HCT116 (cell line): ENCODE measurements at regions not wholly inside any gene's neighbourhood (a gene's known extent, or its start where the extent isn't known, plus 50 kb on each side); places are given as distances from the start of the nearest gene placed in this dataset.

ENCODE experiments used
- CBX3 ChIP-seq: IDR thresholded peaks from 2 replicates; pipeline ENCODE4 v1.6.1; 2012; ENCODE audit warnings: low read depth
- ELF1 ChIP-seq: IDR thresholded peaks from 2 replicates; pipeline ENCODE4 v1.6.1; 2012; ENCODE audit warnings: low read depth, borderline replicate concordance
- EZH2 ChIP-seq: fragments of 200-600 bp; sonication (generic); IDR thresholded peaks from 2 replicates; pipeline ENCODE4 v1.6.1; 2017; ENCODE audit warnings: antibody characterized with exemption, mixed run types
- EZH2phosphoT487 ChIP-seq: fragments of 200-600 bp; IDR thresholded peaks from 2 replicates; pipeline ENCODE4 v1.6.1; 2018; ENCODE audit warnings: antibody characterized with exemption, borderline replicate concordance
- POLR2A ChIP-seq: IDR thresholded peaks from 2 replicates; pipeline ENCODE4 v1.7.0; 2011; ENCODE audit warnings: borderline replicate concordance; ENCODE audit not compliant: insufficient read depth, insufficient read length; ENCODE audit errors: extremely low read depth
- POLR2AphosphoS5 ChIP-seq: IDR thresholded peaks from 2 replicates; pipeline ENCODE4 v1.6.1; 2011; ENCODE audit warnings: mild to moderate bottlenecking, low read depth, low read length, moderate library complexity
- RAD21 ChIP-seq: IDR thresholded peaks from 2 replicates; pipeline ENCODE4 v1.6.1; 2012; ENCODE audit warnings: low read depth, mild to moderate bottlenecking
- SRF ChIP-seq: IDR thresholded peaks from 2 replicates; pipeline ENCODE4 v1.6.1; 2012; ENCODE audit warnings: low read depth
- ZNF274 ChIP-seq: fragments of 200-500 bp; sonication (Bioruptor generic); IDR thresholded peaks from 2 replicates; pipeline ENCODE4 v1.6.1; 2014; ENCODE audit warnings: mild to moderate bottlenecking, low read depth, low read length, inconsistent platforms
- TF ChIP-seq, protein P1 (sequence below), 3 experiments: fragments of 200-600 bp in 1 of 3; sonication (generic) in 1 of 3; IDR thresholded peaks in 2 of 3; conservative IDR thresholded peaks in 1 of 3; 2 replicates each; pipeline ENCODE4 v1.5.1; 2012 to 2017; ENCODE audit warnings: low read depth in 2 of 3, low read length in 2 of 3, antibody characterized with exemption in 1 of 3, borderline replicate concordance in 1 of 3, control low read depth in 1 of 3, mild to moderate bottlenecking in 1 of 3, mixed read lengths in 1 of 3, mixed run types in 1 of 3, moderate library complexity in 1 of 3; ENCODE audit not compliant: insufficient read depth in 1 of 3
- TF ChIP-seq, protein P2 (sequence below): IDR thresholded peaks from 2 replicates; pipeline ENCODE4 v1.6.1; 2011; ENCODE audit warnings: mild to moderate bottlenecking, low read length, moderate library complexity; ENCODE audit not compliant: insufficient replicate concordance; ENCODE audit errors: extremely low read depth
- TF ChIP-seq, protein P3 (sequence below): IDR thresholded peaks from 2 replicates; pipeline ENCODE4 v1.6.1; 2012

DNA sequence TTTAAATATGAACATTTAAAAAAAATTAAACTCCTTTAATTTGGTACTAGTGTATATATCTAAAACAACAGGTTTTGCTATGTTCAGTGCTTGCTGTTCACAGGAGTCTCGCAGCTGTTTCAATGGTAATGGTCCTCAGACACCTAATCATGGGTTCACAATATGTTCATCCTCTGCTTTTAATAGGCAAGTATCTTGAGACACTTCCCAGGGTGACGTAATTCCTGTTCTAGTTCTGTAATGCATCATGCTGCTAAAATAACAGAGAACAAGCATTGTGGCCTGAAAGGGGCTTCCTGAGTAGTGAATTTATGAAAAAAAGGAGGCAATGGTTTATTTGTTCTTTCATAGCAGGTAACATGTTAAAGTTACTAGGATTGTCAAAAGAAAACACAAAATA is 625.2 kb upstream of the GBE1 start:
- TF ChIP-seq, protein P1, sequence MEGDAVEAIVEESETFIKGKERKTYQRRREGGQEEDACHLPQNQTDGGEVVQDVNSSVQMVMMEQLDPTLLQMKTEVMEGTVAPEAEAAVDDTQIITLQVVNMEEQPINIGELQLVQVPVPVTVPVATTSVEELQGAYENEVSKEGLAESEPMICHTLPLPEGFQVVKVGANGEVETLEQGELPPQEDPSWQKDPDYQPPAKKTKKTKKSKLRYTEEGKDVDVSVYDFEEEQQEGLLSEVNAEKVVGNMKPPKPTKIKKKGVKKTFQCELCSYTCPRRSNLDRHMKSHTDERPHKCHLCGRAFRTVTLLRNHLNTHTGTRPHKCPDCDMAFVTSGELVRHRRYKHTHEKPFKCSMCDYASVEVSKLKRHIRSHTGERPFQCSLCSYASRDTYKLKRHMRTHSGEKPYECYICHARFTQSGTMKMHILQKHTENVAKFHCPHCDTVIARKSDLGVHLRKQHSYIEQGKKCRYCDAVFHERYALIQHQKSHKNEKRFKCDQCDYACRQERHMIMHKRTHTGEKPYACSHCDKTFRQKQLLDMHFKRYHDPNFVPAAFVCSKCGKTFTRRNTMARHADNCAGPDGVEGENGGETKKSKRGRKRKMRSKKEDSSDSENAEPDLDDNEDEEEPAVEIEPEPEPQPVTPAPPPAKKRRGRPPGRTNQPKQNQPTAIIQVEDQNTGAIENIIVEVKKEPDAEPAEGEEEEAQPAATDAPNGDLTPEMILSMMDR (IDR thresholded peaks at IDR 0.05 in 2 of 3, conservative IDR thresholded peaks at IDR 0.05 in 1 of 3; ENCODE audit: borderline replicate concordance in 1 of 3, insufficient read depth in 1 of 3, low read depth in 2 of 3, low read length in 2 of 3): no peak
- no peak for TF ChIP-seq ZNF274
- TF ChIP-seq, protein P2, sequence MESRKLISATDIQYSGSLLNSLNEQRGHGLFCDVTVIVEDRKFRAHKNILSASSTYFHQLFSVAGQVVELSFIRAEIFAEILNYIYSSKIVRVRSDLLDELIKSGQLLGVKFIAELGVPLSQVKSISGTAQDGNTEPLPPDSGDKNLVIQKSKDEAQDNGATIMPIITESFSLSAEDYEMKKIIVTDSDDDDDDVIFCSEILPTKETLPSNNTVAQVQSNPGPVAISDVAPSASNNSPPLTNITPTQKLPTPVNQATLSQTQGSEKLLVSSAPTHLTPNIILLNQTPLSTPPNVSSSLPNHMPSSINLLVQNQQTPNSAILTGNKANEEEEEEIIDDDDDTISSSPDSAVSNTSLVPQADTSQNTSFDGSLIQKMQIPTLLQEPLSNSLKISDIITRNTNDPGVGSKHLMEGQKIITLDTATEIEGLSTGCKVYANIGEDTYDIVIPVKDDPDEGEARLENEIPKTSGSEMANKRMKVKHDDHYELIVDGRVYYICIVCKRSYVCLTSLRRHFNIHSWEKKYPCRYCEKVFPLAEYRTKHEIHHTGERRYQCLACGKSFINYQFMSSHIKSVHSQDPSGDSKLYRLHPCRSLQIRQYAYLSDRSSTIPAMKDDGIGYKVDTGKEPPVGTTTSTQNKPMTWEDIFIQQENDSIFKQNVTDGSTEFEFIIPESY: no peak
- TF ChIP-seq POLR2A: no peak
- no peak for TF ChIP-seq SRF
- no peak for TF ChIP-seq POLR2AphosphoS5
- TF ChIP-seq RAD21: no peak
- TF ChIP-seq, protein P3, sequence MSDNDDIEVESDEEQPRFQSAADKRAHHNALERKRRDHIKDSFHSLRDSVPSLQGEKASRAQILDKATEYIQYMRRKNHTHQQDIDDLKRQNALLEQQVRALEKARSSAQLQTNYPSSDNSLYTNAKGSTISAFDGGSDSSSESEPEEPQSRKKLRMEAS: no peak
- TF ChIP-seq EZH2: no peak
- TF ChIP-seq CBX3: no peak
- TF ChIP-seq EZH2phosphoT487: no peak
- TF ChIP-seq ELF1: no peak
